ENCODE measurements at regions not wholly inside any gene's neighbourhood (a gene's known extent, or its start where the extent isn't known, plus 50 kb on each side); places are given as distances from the start of the nearest gene placed in this dataset.
"Not testable (repeated sequence)": the region's sequence is repeated elsewhere in the genome, so short reads cannot be mapped to it uniquely, and the experiment has no call there.

- H3K36me3 Mint-ChIP-seq, result no peaks in the 10 kb centered on the region
- no peaks in the 10 kb centered on the region for H3K79me2 ChIP-seq (ENCODE audit: insufficient read depth, low read length)
- H3K9me3 Mint-ChIP-seq, result peaks cover 0 to 9% (median 2%) of the 10 kb centered on the region in 7 donors
- H3K27me3 Mint-ChIP-seq (ENCODE audit: low read depth in 3 of 3), result peaks cover 0 to 2% (median 0%) of the 10 kb centered on the region in 3 donors
- WGBS (ENCODE audit: insufficient coverage), result no CpG with 5 or more reads among the region's 2 CpGs
- no peak overlapping the region for H3K4me3 Mint-ChIP-seq
- no peaks in the 10 kb centered on the region for H3K27me3 ChIP-seq (ENCODE audit: control insufficient read depth in 2 of 2, insufficient read depth in 2 of 2, low read length in 2 of 2)
- H3K4me1 ChIP-seq (ENCODE audit: control insufficient read depth in 1 of 2, insufficient read depth in 2 of 2, low read length in 2 of 2), result no peaks in the 10 kb centered on the region
- H3K27ac Mint-ChIP-seq, result no peak overlapping the region
- no peaks in the 10 kb centered on the region for H3K9me3 ChIP-seq (replicated peaks in 1 of 2; ENCODE audit: control insufficient read depth in 1 of 2, insufficient read depth in 1 of 2, low read length in 2 of 2)
- no peaks in the 10 kb centered on the region for H4K20me1 ChIP-seq (ENCODE audit: insufficient read depth, low read length)
- intact Hi-C loops (cut with micrococcal nuclease), result no loop called here
- no peaks in the 10 kb centered on the region for H3K4me1 Mint-ChIP-seq
- H3K36me3 ChIP-seq (replicated peaks in 1 of 2; ENCODE audit: control insufficient read depth in 1 of 2, insufficient read depth in 2 of 2, low read length in 2 of 2), result no peaks in the 10 kb centered on the region
- H3K9ac ChIP-seq (ENCODE audit: insufficient read depth, low read length, poor library complexity, severe bottlenecking), result no peak overlapping the region
- H3K27ac ChIP-seq (ENCODE audit: low read depth in 1 of 2, low read length in 2 of 2), result no peak overlapping the region
- H2AFZ ChIP-seq (ENCODE audit: insufficient read depth, low read depth, low read length, poor library complexity, severe bottlenecking), result no peak overlapping the region
- H3K4me3 ChIP-seq (replicated peaks in 1 of 3; ENCODE audit: low read depth in 2 of 3, low read length in 3 of 3), result no peak overlapping the region
- no peak for DNase-seq
- TF ChIP-seq CTCF (IDR thresholded peaks at IDR 0.05), result no peak
- no peak overlapping the region for H3K4me2 ChIP-seq (replicated peaks; ENCODE audit: extremely low read depth, low read length, poor library complexity, severe bottlenecking)
Observed at GRCh38 chr9:74096420-74096819, 400.7 kb upstream of the RORB start.

- Histone ChIP-seq H3K36me3 (replicated peaks in 1 of 2; ENCODE audit: control insufficient read depth in 1 of 2, insufficient read depth in 2 of 2, low read length in 2 of 2) (no peaks in the 10 kb centered on the region), H3K27me3 (ENCODE audit: control insufficient read depth in 2 of 2, insufficient read depth in 2 of 2, low read length in 2 of 2) (no peaks in the 10 kb centered on the region), H3K79me2 (ENCODE audit: insufficient read depth, low read length) (no peaks in the 10 kb centered on the region), H4K20me1 (ENCODE audit: insufficient read depth, low read length) (no peaks in the 10 kb centered on the region), H3K4me2 (replicated peaks; ENCODE audit: extremely low read depth, low read length, poor library complexity, severe bottlenecking) (no peak overlapping the region), H3K4me3 (replicated peaks in 1 of 3; ENCODE audit: low read depth in 2 of 3, low read length in 3 of 3) (no peak overlapping the region), H3K27ac (ENCODE audit: low read depth in 1 of 2, low read length in 2 of 2) (no peak overlapping the region), H2AFZ (ENCODE audit: insufficient read depth, low read depth, low read length, poor library complexity, severe bottlenecking) (no peak overlapping the region), H3K9me3 (replicated peaks in 1 of 2; ENCODE audit: control insufficient read depth in 1 of 2, insufficient read depth in 1 of 2, low read length in 2 of 2) (no peaks in the 10 kb centered on the region), H3K9ac (ENCODE audit: insufficient read depth, low read length, poor library complexity, severe bottlenecking) (no peak overlapping the region), H3K4me1 (ENCODE audit: control insufficient read depth in 1 of 2, insufficient read depth in 2 of 2, low read length in 2 of 2) (no peaks in the 10 kb centered on the region)
- no CpG with 5 or more reads among the region's 1 CpG for WGBS (ENCODE audit: insufficient coverage)
- H3K4me1 Mint-ChIP-seq, result no peaks in the 10 kb centered on the region
- H3K36me3 Mint-ChIP-seq, result no peaks in the 10 kb centered on the region
- no peak overlapping the region for H3K27ac Mint-ChIP-seq
- no peak for DNase-seq
- H3K27me3 Mint-ChIP-seq (ENCODE audit: low read depth in 3 of 3), result peaks cover 0 to 2% (median 0%) of the 10 kb centered on the region in 3 donors
- H3K4me3 Mint-ChIP-seq, result no peak overlapping the region
- intact Hi-C loops (cut with micrococcal nuclease), result no loop called here
- TF ChIP-seq CTCF (IDR thresholded peaks at IDR 0.05), result no peak
- H3K9me3 Mint-ChIP-seq, result peaks cover 0 to 7% (median 2%) of the 10 kb centered on the region in 7 donors
Observed at GRCh38 chr9:74100042-74100441, 397.1 kb upstream of the RORB start.

- H3K36me3 ChIP-seq (replicated peaks in 1 of 2; ENCODE audit: control insufficient read depth in 1 of 2, insufficient read depth in 2 of 2, low read length in 2 of 2); DNase-seq; H3K27ac ChIP-seq (ENCODE audit: low read depth in 1 of 2, low read length in 2 of 2); H3K4me1 ChIP-seq (ENCODE audit: control insufficient read depth in 1 of 2, insufficient read depth in 2 of 2, low read length in 2 of 2); H3K36me3 Mint-ChIP-seq; H3K4me1 Mint-ChIP-seq; H3K9me3 Mint-ChIP-seq; H2AFZ ChIP-seq (ENCODE audit: insufficient read depth, low read depth, low read length, poor library complexity, severe bottlenecking); intact Hi-C loops (cut with micrococcal nuclease); H3K27ac Mint-ChIP-seq; H3K4me2 ChIP-seq (replicated peaks; ENCODE audit: extremely low read depth, low read length, poor library complexity, severe bottlenecking); H3K79me2 ChIP-seq (ENCODE audit: insufficient read depth, low read length); H3K9ac ChIP-seq (ENCODE audit: insufficient read depth, low read length, poor library complexity, severe bottlenecking); H3K4me3 ChIP-seq (replicated peaks in 1 of 3; ENCODE audit: low read depth in 2 of 3, low read length in 3 of 3); H3K4me3 Mint-ChIP-seq; H4K20me1 ChIP-seq (ENCODE audit: insufficient read depth, low read length); H3K9me3 ChIP-seq (replicated peaks in 1 of 2; ENCODE audit: control insufficient read depth in 1 of 2, insufficient read depth in 1 of 2, low read length in 2 of 2); H3K27me3 Mint-ChIP-seq (ENCODE audit: low read depth in 3 of 3); H3K27me3 ChIP-seq (ENCODE audit: control insufficient read depth in 2 of 2, insufficient read depth in 2 of 2, low read length in 2 of 2): not testable (repeated sequence)
- WGBS (ENCODE audit: insufficient coverage), result no CpG with 5 or more reads among the region's 1 CpG
Observed at GRCh38 chr9:74102148-74102547, 395.0 kb upstream of the RORB start.

Data from CD14-positive monocyte (primary cell).